GM12892 (cell line): ENCODE measurements at regions not wholly inside any gene's neighbourhood (a gene's known extent, or its start where the extent isn't known, plus 50 kb on each side); places are given as distances from the start of the nearest gene placed in this dataset.

ENCODE experiments used
- POLR2A ChIP-seq: IDR thresholded peaks from 2 replicates; pipeline ENCODE4 v1.6.1; 2011; ENCODE audit warnings: low read depth, low read length, control low read depth
- POLR2AphosphoS5 ChIP-seq: IDR thresholded peaks from 2 replicates; pipeline ENCODE4 v1.6.1; 2011; ENCODE audit warnings: low read depth, low read length, control low read depth

DNA sequence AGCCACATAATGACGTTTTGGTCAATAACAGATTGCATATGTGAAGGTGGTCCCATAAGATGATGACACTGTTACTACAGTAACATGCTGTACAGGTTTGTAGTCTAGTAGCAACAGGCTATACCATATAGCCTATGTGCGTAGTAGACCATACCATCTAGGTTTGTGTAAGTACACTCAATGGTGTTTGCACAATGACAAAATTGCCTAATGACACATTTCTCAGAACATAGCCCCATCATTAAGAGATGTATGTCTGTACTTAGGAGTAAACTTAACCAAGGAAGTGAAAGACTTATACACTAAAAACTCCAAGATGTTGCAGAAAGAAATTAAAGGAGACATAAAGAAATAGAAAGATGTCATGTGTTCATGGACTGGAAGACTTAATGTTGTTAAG is 66.2 kb downstream of the RPLP1 start:
- TF ChIP-seq POLR2AphosphoS5 (no peak), POLR2A (no peak)
